Activated CD4-positive, alpha-beta T cell treated with anti-CD3 and anti-CD28 coated beads, Interleukin-2, amount 50 U/mL, for 24 hours (primary cell): ENCODE measurements at regions not wholly inside any gene's neighbourhood (a gene's known extent, or its start where the extent isn't known, plus 50 kb on each side); places are given as distances from the start of the nearest gene placed in this dataset.
"Not testable (repeated sequence)": the region's sequence is repeated elsewhere in the genome, so short reads cannot be mapped to it uniquely, and the experiment has no call there.

Source experiments
- DNase-seq, 2 donors: peaks; one replicate each; pipeline ENCODE4 v3.0.0-alpha.2; 2020; ENCODE audit warnings: low read depth in 1 of 2, low spot score in 1 of 2

DNA sequence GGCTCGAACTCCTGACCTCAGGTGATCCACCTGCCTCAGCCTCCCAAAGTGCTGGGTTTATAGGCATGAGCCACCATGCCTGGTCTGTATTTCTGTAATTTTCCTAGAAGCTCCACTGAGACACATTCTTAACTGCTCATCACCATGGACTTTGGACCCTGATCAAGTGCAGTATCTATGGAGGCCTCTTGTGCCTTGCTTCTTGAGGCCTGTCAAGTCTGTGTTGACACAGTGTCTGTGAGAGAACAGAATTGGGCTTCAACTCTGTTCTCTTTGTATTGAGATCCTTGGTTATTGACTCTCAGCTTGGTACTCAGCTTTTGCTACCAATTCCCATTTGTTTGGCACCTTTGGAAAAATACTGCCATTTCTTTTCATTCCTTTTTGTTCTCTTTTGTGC, 188.0 kb downstream of the SPATA31A6 start:
- DNase-seq: not testable (repeated sequence)

DNA sequence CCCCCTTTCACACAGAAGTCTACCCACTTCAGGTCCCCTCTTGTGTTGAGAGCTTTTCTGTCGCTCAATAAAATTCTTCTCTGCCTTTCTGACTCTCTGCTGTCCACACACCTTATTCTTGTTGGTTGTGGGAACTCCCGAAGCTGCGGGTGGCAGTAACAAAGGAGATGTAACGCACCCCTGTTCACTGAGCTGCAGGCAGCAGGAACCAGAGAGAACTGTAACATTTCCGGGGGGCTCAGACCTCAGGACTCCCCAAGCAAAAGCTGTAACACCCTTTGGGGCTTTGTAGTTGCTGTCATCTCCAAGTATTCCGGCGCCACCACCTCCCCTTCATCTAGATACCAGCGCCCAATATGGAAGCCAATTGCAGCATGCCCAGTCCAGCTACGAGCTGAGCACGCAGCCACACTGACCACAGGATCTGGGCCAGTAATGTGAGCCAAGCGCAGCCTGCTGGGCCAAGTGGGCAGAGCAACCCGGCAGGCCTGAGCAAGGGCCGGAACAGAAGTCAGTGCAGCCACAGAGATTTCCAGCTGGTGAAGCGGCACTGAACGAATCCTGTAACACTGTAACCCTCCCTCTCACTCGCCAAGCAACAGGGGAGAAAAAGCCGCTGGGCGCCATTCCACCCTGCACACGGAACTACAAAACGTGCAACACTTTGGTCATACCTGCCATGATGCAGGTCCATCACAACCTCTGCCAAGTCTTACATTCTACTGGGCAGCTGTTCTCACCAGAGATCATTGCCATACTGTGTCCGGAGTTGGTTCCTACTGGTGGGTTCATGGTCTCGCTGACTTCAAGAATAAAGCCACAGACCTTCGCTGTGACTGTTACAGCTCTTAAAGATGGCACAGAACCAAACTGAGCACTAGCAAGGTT, 194.3 kb downstream of the SPATA31A6 start:
- not testable (repeated sequence) for DNase-seq

DNA sequence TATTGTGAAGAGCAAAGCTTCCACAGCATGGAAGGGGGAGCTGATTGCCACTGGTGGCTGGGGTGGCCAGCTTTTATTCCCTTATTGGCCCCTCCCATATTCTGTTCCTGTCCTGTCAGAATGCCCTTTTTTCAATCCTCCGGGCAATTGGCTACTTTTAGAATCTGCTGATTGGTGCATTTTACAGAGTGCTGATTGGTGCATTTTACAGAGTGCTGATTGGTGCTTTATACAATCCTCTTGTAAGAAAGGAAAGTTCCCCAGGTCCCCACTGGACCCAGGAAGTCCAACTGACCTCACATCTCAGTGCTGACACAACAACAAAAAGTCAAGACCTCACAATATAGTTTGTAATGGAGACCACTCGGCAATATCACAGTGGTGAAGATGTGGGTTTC, 195.0 kb downstream of the SPATA31A6 start:
- DNase-seq: no peak

DNA sequence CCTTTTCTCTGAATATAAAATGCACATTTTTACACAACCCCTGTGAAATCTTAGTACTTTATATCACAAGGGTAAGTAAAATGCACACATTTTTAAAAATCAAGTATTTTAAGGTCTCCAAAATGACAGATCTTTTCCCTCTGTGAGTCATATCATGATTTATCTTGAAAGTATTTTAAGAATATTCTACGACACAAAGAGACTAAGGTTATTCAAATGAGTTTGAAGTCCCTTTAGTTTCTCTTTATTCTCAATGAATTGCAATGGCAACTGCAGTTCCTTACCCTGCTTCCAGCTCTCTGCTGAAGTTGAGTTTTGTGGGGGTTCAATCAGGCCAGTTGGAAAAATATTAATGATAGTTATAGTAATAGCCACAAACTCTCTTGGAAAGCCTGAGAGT, 196.1 kb downstream of the SPATA31A6 start:
- not testable (repeated sequence) for DNase-seq

DNA sequence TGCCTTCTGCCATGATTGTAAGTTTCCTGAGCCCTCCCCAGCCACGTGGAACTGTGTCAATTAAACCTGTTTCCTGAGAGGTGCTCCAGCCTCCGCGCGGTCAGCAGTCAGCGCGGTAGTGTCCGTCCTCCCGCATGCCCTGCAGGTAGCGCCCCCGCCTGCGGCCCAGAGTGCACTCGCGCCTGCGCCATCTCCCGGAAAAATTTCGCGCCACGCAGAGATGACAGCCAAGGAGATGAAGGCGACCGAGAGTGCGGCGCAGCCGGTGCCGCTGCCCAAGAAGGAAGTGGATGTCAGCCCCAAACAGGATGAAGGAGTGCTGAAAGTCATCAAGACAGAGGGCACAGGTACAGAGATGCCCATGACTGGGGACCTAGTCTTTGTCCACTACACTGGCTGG, 201.1 kb downstream of the SPATA31A6 start:
- DNase-seq: not testable (repeated sequence)

DNA sequence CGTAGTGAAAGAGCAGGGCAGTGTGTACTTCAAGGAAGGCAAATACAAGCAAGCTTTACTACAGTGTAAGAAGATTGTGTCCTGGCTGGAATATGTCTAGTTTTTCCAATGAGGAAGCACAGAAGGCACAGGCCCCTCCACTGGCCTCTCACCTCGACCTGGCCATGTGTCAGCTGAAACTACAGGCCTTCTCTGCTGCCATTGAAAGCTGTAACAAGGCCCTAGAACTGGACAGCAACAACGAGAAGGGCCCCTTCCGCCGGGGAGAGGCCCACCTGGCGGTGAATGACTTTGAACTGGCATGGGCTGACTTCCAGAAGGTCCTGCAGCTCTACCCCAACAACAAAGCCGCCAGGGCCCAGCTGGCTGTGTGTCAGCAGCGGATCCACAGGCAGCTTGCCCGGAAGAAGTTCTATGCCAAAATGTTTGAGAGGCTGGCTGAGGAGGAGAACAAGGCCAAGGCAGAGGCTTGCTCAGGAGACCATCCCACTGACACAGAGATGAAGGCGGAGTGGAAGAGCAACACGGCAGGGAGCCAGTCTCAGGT, 202.2 kb downstream of the SPATA31A6 start:
- not testable (repeated sequence) for DNase-seq

DNA sequence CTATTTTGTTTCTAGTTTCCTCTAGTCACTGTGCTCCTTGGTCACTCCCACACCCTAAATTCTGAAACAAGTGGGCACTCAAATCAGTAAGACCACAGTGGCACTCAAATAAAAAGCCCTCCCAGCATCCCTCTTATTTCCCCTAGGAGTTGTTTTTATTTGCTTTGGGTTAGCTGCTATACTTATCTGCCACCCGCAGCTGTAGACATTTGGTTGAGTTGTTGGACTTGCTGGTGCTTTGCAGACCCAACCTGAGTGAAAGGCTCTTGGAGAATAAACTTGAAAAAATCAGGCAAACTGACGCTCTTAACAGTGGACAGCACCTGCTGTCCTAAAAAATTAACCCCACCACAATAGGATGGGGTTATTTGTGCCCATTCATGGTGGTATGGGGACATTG, 203.0 kb downstream of the SPATA31A6 start:
- DNase-seq: no peak

DNA sequence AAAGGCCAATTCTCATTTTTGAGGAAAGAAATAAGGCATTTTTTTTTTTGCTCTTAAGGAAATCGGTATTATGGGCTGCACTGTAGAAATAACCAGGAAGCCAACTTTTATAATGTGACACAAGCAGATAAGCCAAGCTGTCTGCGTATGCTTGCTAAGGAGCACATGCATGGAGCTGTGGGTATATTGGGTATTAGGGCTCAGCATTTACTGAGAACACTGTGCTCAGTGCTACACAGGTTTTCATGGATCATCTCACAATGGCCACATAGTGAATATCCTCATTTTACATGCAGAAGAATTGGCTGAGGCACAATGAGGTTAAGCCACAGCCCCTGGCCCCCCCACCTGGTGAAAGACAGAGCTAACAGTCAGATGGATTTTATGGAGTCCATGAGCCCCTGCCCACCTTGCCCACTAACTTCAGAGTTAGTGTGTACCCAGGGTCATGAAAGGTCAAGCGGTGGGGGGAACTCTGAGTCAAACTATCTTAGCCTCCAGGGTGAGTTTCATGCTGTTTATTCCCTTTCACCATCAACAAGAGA, 204.8 kb downstream of the SPATA31A6 start:
- DNase-seq: no peak

DNA sequence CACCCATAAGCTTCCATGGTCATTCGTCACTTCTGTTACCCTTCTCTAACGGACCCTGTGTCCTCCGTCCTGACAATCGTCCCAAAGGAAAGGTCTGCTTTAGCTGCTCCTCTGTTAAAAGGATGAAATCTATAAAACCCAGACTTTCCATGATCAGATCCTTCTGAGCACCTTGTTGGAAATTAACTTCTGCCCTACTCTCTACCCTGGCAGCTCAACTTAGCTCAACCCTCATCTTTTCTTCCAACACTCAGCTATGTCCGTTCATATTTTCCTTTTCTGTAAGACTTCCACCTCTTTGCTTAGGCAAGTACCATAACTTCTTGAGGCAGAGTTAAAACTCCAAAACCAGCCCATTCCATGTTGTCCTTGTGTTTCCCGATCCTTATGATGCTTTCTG, 205.4 kb downstream of the SPATA31A6 start:
- DNase-seq: no peak

DNA sequence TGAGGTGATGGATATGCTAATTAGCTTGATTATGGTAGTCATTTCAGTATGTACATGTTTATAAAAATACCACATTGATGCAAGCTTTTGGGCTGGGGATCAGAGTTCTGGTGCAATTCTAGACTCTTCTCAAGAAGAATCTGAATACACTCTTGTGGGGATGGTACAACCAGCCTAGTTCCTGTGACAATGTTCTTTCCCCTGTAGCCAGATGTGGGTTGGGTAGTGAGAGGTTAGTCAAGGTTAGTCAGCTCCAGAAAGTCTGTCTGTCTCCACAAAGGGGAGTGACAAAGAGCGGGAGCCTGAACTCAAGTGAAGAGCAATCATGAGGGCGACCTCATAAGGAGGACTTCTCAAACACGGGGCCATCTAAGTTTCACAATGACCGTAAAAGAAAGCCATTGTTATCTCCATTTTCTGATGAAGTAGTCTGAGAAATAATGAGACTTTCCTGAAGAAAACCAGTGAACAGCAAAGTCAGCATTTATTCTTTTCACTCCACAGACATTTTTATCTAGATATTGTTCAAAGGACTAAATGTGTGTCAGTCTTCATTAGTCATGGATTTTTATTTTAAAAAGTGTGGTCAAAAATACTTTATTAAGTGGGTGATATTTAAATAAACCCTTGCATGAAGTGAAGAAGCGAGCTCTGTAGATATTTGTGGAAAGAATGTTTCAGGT, 209.5 kb downstream of the SPATA31A6 start:
- DNase-seq: not testable (repeated sequence)

DNA sequence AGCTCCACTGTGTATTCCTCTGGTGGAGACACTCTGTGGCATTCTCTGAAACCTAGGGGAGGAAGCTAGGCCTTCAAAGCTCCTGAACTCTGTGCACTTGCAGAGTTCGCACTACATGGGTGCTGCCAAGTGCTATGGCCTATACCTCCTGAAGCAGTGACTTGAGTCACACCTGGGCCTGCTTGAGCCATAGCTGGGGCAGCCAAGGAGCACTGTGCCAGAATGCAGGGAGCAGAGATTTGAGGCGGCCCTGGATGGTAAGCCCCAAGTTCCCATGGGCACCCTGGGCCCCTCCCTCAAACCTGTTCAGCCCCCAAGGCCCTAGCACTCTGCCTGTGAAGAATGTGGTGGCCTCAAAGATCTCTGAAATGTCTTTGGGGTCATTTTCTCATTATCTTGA, 212.9 kb downstream of the SPATA31A6 start:
- DNase-seq: no peak

DNA sequence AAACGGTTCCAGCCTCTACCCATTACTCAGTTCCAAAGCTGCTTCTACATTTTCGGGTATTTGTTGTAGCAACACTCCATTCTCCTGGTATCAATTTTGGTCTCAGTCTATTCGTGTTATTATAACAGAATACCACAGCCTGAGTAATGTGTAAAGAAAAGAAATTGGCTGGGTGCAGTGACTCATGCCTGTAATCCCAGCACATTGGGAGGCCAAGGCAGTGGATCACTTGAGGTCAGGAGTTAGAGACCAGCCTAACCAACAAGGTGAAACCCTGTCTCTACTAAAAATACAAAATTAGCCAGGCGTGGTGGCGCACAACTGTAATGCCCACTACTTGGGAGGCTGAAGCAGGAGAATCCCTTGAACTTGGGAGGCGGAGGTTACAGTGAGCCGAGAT, 213.9 kb downstream of the SPATA31A6 start:
- DNase-seq: not testable (repeated sequence)

DNA sequence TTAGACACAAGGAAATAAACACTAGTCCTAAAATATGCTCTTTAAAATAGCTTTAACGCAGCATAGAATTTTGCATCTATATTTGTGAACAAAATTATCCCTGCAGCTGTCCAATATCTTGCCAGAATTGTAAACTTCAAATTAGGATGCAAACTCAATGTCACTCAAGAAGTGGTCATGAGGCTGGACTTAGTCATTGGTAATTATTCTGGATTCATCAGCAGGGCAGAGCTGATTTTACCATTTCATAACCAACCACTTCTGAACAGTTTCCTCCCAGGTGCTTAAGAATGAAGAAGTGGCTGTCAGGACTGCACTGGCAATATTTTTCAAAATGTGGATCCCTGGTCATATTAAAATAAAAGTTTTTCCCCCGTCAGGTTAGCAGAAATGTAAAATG, 219.5 kb downstream of the SPATA31A6 start:
- DNase-seq: not testable (repeated sequence)

DNA sequence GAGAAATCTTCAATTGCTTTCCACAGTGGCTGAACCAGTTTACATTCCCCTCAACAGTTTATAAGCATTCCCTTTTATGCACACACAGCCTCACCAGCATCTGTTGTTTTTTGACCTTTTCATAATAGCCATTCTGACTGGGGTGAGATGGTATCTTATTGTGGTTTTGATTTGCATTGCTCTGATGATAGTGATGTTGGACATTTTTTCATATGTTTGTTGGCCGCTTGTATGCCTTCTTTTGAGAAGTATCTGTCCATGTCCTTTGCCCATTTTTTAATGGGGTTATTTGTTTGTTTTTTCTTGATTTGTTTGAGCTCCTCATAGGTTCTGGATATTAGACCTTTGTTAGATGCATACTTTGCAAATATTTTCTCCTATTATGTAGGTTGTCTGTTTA, 226.1 kb downstream of the SPATA31A6 start:
- not testable (repeated sequence) for DNase-seq

DNA sequence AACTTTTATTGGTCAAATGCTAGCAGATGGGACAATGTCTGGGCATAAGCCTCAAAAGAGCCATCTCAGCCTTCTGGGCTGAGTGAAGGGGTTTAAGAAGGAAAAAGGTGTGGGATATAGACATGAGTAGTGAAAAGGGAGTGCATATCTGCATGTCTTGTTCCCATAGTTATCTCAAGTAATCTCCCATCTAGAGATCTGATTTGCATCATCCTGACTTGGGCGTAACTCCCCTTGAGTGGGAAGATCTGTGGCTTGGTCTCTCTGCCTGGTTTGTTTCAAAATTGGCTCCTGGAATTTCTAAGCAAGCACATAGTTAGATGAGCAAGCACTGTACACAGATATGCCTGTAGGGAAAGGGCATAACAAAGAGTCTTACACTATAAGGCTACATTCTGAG, 228.9 kb downstream of the SPATA31A6 start:
- not testable (repeated sequence) for DNase-seq

DNA sequence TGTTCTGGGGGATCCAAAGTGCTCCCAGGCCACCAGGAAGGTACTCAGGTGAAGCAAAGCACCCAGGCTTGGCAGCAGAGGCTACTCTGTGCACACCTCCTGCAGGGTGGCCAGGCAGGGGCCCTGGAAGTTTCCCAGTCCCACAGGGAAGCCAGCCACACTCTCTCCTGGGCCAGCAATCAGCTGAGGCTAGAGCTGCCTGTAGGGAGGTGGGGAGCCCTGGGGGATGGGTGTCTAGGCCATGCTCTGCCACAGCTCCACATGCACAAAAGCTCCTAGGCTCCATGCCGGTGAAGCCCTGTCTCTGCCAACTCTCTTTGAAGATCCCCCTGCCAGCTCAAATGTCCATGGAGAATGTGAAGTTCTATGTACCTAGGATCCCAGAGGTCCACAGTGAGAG, 231.4 kb downstream of the SPATA31A6 start:
- DNase-seq: not testable (repeated sequence)

DNA sequence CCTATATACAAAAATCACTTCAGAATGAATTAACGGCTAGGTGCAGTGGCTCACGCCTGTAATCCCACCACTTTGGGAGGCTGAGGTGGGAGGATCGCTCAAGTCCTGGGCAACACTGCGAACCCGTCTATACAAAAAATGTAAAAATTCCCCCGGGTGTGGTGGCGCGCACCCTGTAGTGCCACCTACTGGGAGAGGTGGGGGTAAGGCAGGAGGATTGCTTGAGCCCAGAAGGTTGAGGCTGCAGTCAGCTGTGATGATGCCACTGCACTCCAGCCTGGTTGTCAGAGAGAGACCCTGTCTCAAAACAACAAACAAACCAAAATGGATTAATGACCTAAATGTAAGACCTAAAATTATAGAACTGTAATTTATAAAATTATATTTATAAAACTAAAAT, 236.2 kb downstream of the SPATA31A6 start:
- not testable (repeated sequence) for DNase-seq

DNA sequence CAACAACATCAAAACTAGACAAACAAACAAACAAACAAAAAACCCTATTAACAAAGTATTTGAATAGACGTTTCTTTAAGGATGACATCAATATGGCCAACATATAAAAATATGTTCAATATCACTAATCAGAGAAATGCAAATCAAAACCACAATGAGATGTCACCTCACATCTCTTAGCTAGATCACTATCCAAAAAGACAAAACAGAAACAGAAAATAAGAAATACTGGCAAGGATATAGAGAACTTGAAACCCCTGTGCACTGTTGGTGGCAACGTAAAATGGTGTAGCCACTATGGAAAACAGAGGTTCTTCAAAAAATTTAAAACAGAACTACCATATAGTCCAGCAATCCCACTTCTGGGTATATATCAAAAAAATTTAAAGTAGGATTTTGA, 236.9 kb downstream of the SPATA31A6 start:
- DNase-seq: not testable (repeated sequence)

DNA sequence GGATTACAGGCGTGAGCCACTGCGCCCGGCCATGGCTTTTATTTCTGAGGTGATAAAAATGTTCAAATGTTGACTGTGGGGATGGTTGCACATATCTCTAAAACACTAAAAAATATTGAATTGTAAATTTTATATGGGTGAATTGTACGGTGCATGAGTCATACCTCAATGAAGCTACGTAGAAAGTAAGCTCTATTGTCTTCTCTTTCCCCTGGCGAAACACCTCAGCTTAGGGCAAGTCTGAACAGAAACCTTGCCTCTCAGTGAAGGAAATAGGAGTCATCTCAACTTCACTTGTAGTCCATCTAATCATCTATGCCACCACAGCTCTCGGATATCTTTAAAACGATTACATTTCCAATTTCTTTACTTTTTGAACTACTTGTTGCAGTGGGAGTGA, 238.2 kb downstream of the SPATA31A6 start:
- not testable (repeated sequence) for DNase-seq

DNA sequence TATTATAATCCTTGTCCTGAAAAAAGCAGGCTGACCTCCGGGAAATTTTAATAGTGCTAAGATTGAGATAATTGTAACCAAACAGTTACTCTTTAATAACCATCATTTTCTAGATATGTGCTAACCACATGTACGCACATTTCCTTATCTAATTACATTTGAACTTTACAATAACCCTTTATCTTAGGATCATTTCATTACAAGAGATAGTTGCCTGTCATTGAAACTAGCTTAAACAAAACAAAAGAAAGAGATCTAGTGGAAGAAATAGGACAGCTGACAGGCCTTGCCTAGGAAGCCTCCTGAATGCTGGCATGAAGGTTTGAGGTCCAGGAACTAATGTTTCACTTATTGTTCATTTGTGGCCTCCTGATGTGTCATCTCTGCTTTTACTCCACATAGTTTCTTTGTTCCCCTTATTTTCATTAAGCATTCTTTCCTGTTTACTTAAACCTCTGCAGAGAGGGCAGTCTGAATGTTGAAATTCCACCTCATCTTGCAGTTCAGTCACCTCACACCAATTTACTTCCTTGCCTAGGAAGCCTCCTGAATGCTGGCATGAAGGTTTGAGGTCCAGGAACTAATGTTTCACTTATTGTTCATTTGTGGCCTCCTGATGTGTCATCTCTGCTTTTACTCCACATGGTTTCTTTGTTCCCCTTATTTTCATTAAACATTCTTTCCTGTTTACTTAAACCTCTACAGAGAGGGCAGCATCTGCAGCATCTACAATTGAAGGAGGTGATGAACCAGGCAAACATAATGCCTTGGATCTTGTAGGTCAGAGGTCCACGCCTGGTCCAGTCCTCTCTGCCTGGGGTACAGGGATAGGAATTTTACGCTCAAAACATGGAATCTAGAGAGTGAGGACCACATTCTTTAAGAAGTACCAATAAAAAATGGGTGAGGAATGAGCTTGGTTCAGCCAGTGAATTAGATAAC, 247.5 kb downstream of the SPATA31A6 start:
- DNase-seq: not testable (repeated sequence)

DNA sequence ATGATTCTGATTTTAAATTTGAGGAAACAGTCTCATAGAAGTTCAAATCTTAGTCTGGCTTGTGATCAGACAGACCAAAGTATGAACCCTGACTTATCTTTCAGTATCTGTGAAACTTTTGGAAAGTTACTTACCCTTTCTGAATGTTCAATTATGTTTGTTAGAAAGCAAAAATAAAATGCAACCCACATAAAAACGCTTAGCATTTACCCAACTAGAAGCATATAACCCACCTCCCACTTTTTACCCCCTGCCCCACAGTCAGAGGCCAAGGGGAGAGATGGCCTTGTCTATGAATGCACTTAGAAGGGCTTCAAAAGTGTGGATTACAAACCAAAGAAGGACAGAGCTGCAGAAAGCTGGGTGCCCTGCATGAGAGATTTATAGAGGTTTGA, 248.2 kb downstream of the SPATA31A6 start:
- not testable (repeated sequence) for DNase-seq
